ENCODE measurements at regions not wholly inside any gene's neighbourhood (a gene's known extent, or its start where the extent isn't known, plus 50 kb on each side); places are given as distances from the start of the nearest gene placed in this dataset.

- TF ChIP-seq CHD7 (IDR thresholded peaks at IDR 0.05; ENCODE audit: insufficient replicate concordance, low read length) = no peak
- no peak for TF ChIP-seq GTF2F1 (IDR thresholded peaks at IDR 0.05; ENCODE audit: borderline replicate concordance, low read depth, low read length)
- no peak for TF ChIP-seq SP1 (IDR thresholded peaks at IDR 0.05; ENCODE audit: low read depth, low read length)
- TF ChIP-seq TEAD4 (IDR thresholded peaks at IDR 0.05; ENCODE audit: low read depth, low read length) = no peak
- no peak for TF ChIP-seq TBP (IDR thresholded peaks at IDR 0.05; ENCODE audit: low read depth, low read length)
These were observed 1228.8 kb upstream of the TENM4 start (continued) for GRCh38 chr11:80669620-80670019.

All from H1 (cell line).